Tibial nerve (tissue), 4 donors: ENCODE measurements at regions not wholly inside any gene's neighbourhood (a gene's known extent, or its start where the extent isn't known, plus 50 kb on each side); places are given as distances from the start of the nearest gene placed in this dataset.

ENCODE experiments used
- EP300 ChIP-seq, 2 donors: sonication (generic); formaldehyde crosslinking; IDR thresholded peaks; one replicate each; pipeline ENCODE4 v1.6.1; 2017; ENCODE audit warnings: antibody characterized with exemption in 2 of 2, mild to moderate bottlenecking in 1 of 2
- TF ChIP-seq, protein P1 (sequence below), 5 experiments: fragments of 200-600 bp in 3 of 5; fragments of 450-650 bp in 2 of 5; sonication (generic) in 3 of 5; IDR thresholded peaks; one replicate each; pipeline ENCODE4 v1.5.1; 2016 to 2019; ENCODE audit warnings: antibody characterized with exemption in 5 of 5, mild to moderate bottlenecking in 3 of 5, moderate library complexity in 2 of 5

DNA sequence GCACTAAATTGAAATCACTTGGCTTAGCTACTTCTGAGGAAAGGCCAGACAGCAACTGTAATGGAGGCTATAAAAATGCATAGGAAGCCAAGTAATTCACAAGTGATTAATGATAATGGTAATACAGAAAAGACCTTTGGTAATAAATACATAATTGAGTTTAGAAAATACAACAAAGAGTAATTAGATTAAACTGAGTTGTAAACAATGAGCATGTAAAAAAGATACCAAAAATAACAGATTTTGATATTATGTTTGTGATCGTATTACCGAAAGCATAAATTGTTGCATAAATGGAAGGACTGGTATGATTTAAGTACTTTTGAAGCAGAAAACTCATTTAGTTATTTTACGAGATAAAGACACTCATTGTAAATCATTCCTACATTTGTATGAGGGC lies 556.7 kb upstream of the TMPRSS15 start:
- TF ChIP-seq, protein P1, sequence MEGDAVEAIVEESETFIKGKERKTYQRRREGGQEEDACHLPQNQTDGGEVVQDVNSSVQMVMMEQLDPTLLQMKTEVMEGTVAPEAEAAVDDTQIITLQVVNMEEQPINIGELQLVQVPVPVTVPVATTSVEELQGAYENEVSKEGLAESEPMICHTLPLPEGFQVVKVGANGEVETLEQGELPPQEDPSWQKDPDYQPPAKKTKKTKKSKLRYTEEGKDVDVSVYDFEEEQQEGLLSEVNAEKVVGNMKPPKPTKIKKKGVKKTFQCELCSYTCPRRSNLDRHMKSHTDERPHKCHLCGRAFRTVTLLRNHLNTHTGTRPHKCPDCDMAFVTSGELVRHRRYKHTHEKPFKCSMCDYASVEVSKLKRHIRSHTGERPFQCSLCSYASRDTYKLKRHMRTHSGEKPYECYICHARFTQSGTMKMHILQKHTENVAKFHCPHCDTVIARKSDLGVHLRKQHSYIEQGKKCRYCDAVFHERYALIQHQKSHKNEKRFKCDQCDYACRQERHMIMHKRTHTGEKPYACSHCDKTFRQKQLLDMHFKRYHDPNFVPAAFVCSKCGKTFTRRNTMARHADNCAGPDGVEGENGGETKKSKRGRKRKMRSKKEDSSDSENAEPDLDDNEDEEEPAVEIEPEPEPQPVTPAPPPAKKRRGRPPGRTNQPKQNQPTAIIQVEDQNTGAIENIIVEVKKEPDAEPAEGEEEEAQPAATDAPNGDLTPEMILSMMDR (IDR thresholded peaks at IDR 0.05): no peak
- TF ChIP-seq EP300 (IDR thresholded peaks at IDR 0.05): no peak
